Prostate gland (tissue), 2 donors: ENCODE measurements at regions not wholly inside any gene's neighbourhood (a gene's known extent, or its start where the extent isn't known, plus 50 kb on each side); places are given as distances from the start of the nearest gene placed in this dataset.

Experiments used
- DNase-seq: peaks from one replicate; pipeline ENCODE4 v3.0.0-alpha.2; 2019; ENCODE audit warnings: low spot score
- H3K27ac ChIP-seq, 2 donors: fragments of 200-600 bp; sonication (generic); 2 replicates each; pipeline ENCODE4 v1.5.1; 2017 to 2019
- H3K27me3 ChIP-seq: fragments of 200-600 bp; sonication (generic); replicated peaks from 2 replicates; pipeline ENCODE4 v1.5.1; 2019; ENCODE audit not compliant: insufficient read depth
- H3K36me3 ChIP-seq, 2 donors: fragments of 200-600 bp; sonication (generic); 1 replicate in 1 of 2; 2 replicates in 1 of 2; pipeline versions ENCODE4 v1.5.1 to v1.8.1; 2017 to 2019
- H3K4me1 ChIP-seq: fragments of 200-600 bp; sonication (generic); replicated peaks from 2 replicates; pipeline ENCODE4 v1.5.1; 2019
- H3K4me3 ChIP-seq, 2 donors: fragments of 200-600 bp; sonication (generic); 2 replicates each; pipeline ENCODE4 v1.5.1; 2017 to 2019
- H3K9me3 ChIP-seq: fragments of 200-600 bp; sonication (generic); 2 replicates; pipeline ENCODE4 v1.5.1; 2017
- CTCF ChIP-seq, 4 experiments: fragments of 200-600 bp in 2 of 4; fragments of 450-650 bp in 2 of 4; sonication (generic) in 2 of 4; IDR thresholded peaks; 1 replicate in 3 of 4; 2 replicates in 1 of 4; pipeline ENCODE4 v1.5.1; 2016 to 2019; ENCODE audit warnings: antibody characterized with exemption in 4 of 4, mild to moderate bottlenecking in 2 of 4, moderate library complexity in 2 of 4
- POLR2A ChIP-seq: fragments of 450-650 bp; IDR thresholded peaks from one replicate; pipeline ENCODE4 v1.6.1; 2016; ENCODE audit warnings: antibody characterized with exemption, mild to moderate bottlenecking
- POLR2AphosphoS5 ChIP-seq: sonication (generic); formaldehyde crosslinking; IDR thresholded peaks from one replicate; pipeline ENCODE4 v1.6.1; 2017; ENCODE audit warnings: antibody characterized with exemption
- WGBS: methylation state at CpG from one replicate; pipeline ENCODE4 v1.1.5; 2018; 5-methylcytosine and 5-hydroxymethylcytosine counted together
- intact Hi-C: fragments of 100-400 bp; cut with DNase I; formaldehyde crosslinking; loops from one replicate; pipeline ENCODE4 v1.14.2; 2022

DNA sequence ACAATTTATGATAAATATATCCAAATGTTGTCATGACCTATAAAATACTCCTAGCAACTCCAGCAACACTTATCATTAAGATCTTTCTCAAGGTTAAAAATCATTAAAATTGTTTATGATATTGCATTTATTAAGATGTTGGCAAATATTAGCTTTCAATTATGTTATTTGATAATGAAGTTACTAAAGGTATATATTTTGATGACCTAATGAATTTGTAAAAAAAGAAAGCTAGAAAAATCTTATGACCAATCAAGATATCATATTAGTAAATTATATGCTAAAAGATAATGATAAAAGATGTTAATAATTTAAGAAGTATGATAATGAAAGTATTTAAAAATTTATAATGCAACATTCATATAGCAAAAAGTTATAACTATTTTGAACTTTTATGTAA, 66.3 kb upstream of the RAB18 start:
- DNase-seq: no peak
- Histone ChIP-seq H3K4me1 (no peaks in the 10 kb centered on the region), H3K27ac (no peak overlapping the region), H3K4me3 (no peak overlapping the region), H3K27me3 (no peaks in the 10 kb centered on the region), H3K36me3 (no peaks in the 10 kb centered on the region), H3K9me3 (no peaks in the 10 kb centered on the region)
- TF ChIP-seq CTCF (IDR thresholded peaks at IDR 0.05): no peak
- TF ChIP-seq POLR2AphosphoS5: no peak
- TF ChIP-seq POLR2A: no peak
- intact Hi-C loops: no loop called here

- no peak for DNase-seq
- Histone ChIP-seq H3K27ac (no peak overlapping the region), H3K4me3 (no peak overlapping the region), H3K36me3 (no peaks in the 10 kb centered on the region), H3K9me3 (no peaks in the 10 kb centered on the region), H3K4me1 (no peaks in the 10 kb centered on the region), H3K27me3 (no peaks in the 10 kb centered on the region)
- no peak for TF ChIP-seq CTCF (IDR thresholded peaks at IDR 0.05)
- TF ChIP-seq POLR2A: no peak
- no peak for TF ChIP-seq POLR2AphosphoS5
- WGBS: 69% methylated on average over 8 of the region's 8 CpGs
- intact Hi-C loops: no loop called here
These were observed 67.4 kb upstream of the RAB18 start for GRCh38 chr10:27436710-27437109.

DNA sequence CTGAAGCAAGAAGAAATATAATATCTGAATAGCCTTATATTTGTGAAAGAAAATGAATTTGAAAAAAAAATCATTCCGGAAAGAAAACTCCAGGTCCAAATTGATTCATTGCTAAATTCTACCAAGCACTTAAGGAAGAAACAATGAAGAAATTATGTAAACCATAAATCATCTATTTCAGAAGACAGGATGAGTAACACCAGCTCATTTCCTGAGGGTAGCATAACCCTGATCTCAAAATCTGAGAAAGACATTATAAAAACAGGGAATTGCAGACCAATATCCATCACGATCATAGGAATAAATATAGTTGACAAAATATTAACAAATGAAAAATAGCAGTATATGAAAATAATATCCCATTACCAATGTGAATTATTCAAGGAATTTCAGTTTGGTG, 70.1 kb upstream of the RAB18 start:
- Histone ChIP-seq H3K4me1 (no peaks in the 10 kb centered on the region), H3K36me3 (no peaks in the 10 kb centered on the region), H3K27me3 (no peaks in the 10 kb centered on the region), H3K27ac (no peak overlapping the region), H3K9me3 (no peaks in the 10 kb centered on the region), H3K4me3 (no peak overlapping the region)
- WGBS: 92% methylated on average over 2 of the region's 2 CpGs
- intact Hi-C loops: no loop called here
- no peak for TF ChIP-seq POLR2AphosphoS5
- no peak for DNase-seq

- TF ChIP-seq CTCF (IDR thresholded peaks at IDR 0.05): no peak
- Histone ChIP-seq H3K27ac (no peak overlapping the region), H3K4me3 (no peak overlapping the region), H3K9me3 (no peaks in the 10 kb centered on the region), H3K4me1 (no peaks in the 10 kb centered on the region), H3K36me3 (no peaks in the 10 kb centered on the region), H3K27me3 (no peaks in the 10 kb centered on the region)
- intact Hi-C loops: no loop called here
- whole genome bisulfite sequencing: 55% methylated on average over 2 of the region's 2 CpGs
- DNase-seq: no peak
These were observed 77.1 kb upstream of the RAB18 start for GRCh38 chr10:27426948-27427467.

GRCh38 chr10:27413831-27414348, 90.2 kb upstream of the RAB18 start:
- Histone ChIP-seq H3K4me1 (no peaks in the 10 kb centered on the region), H3K27ac (no peak overlapping the region), H3K9me3 (no peaks in the 10 kb centered on the region), H3K27me3 (no peaks in the 10 kb centered on the region), H3K36me3 (no peaks in the 10 kb centered on the region), H3K4me3 (no peak overlapping the region)
- DNase-seq: no peak
- TF ChIP-seq POLR2A (no peak), POLR2AphosphoS5 (no peak), CTCF (IDR thresholded peaks at IDR 0.05) (no peak)
- 59% methylated on average over 21 of the region's 34 CpGs for WGBS
- intact Hi-C loops: no loop called here
